ENCODE measurements at regions not wholly inside any gene's neighbourhood (a gene's known extent, or its start where the extent isn't known, plus 50 kb on each side); places are given as distances from the start of the nearest gene placed in this dataset.

DNA sequence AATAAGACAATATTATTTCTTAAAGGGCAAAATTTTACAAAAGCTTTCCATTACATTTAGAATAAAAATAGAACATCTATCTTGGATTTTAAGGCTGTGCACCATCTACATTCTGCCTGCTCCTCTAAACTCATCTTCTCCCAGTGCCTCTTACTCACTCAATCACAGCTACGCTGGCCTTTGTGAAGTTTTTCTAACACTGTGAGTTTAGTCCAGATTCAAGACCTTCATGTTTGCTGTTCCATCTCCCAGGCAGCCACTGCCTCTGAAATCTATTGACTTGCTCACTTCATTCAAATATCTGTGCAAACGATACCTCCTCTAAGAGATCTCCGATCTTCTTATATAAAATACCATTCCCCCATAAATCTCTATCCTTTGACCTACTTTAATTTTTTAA lies 673.4 kb upstream of the KIF2B start:
- no peak for DNase-seq

- DNase-seq: no peak
Observed at GRCh38 chr17:53148058-53148457, 674.7 kb upstream of the KIF2B start.

DNA sequence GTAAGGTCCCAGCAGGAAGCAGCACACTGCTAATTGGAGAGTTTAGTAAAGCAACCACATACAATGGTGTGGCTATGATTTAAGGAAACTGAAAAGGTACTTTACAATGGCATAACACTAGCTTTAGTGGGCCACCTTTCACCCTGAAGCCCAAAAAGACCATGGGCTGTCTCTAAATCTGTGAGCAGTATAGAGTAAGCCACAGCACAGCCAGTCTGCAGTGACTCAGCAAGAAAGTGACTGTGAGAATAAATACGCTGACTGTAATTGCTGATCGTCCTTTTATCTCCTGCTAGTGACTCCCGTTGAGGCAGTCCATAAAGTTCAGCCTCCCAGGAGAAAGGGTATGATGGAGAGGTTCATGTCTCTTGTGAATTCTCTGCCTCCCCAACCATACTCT lies 679.8 kb upstream of the KIF2B start:
- DNase-seq: no peak

DNA sequence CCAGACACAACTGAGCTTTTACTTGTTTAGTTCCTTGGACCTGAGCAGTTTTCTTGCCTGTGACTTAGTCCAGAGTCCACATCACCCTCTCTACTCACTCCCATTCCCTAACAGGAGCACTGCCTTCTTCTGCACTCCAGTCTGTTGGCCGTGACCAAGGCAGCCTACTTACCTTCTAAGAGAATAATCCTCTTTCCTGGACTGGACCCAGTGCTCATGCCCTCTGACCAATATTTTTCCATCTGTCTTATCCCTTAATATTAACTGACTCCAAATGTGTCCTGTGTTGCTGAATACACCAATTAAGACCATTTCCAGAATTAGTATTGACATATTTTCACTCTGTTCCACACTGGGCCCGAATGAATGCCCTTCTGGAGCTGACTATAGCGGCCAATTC lies 681.0 kb upstream of the KIF2B start:
- DNase-seq: no peak

- no peak for DNase-seq
Observed at GRCh38 chr17:53141280-53141679, 681.4 kb upstream of the KIF2B start.

DNA sequence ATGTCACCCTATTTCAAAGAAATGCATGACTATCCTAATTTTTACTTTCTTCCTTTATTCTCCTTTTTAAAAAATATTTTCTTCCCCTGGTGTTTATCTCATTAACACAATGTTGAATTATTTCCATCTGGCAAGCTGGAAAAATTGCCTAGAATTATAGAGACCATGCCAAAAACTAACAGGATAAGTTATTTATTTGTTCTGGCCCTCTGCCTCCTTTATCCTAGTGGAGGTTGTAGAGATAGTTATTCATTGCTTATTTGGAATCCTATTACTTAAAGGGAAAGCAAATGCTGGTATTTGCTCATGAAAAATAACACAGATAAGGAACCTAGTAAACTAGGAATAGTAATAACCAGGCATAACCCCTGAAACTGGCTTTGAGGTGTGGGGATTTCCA lies 684.9 kb upstream of the KIF2B start:
- no peak for DNase-seq

DNA sequence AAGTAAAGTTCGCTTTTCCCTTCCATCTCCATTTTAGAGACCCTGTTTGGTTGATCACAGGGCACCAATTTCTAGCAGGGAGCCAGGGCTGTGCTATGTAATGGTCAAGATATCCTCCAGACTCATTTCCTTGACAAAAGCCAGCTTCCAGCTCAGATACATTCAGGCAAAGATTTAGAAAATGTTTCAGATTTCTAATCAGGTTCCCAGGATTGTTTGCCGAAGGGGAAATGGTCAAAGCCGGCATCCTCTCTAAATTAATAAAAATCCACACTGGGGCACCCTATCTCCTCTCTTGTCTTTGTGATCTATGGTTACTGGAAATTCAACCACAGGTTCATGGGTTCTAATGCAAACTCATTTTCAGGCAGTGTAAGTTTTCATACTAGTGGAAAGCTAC lies 686.8 kb upstream of the KIF2B start:
- DNase-seq: no peak

DNA sequence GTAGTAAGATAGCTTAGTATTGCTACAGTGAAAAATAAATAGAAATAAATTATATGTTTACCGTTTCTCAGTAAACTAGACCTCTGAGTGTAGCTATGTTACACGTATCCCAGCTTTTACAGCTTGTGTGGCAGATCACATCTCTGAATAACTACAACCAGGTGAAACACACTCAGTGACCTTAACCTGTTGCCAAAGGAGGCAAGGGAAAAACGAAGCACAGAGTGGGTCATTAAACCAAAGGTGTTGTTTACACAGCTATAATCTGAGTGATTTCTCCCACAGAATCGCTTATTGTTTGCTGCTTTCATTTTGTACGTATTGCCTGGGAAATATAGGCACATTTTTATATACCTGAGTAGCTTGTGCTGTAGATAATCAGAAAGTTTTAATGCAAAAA lies 688.2 kb upstream of the KIF2B start:
- no peak for DNase-seq

GRCh38 chr17:53133876-53134275 lies 688.9 kb upstream of the KIF2B start:
- no peak for DNase-seq

- no peak for DNase-seq
Observed at GRCh38 chr17:53129863-53130262, 692.9 kb upstream of the KIF2B start.

DNA sequence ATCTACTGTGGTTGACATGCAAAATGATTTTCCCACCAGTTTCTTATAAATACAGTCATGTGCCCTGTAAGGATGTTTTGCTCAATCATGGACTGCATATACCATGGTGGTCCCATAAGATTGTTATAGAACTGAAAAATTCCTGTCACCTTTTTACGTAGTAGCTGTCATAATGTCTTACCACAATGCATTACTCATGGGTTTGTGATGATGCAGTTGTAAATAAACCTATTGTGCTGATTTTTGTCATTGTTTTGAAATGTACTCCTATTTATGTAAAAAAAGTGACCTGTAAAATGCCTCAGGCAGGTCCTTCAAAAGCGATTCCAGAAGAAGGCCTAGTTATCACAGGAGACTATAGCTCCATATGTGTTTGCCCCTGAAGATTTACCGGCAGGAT lies 695.4 kb upstream of the KIF2B start:
- DNase-seq: no peak

GRCh38 chr17:53122966-53123365 lies 699.8 kb upstream of the KIF2B start:
- no peak for DNase-seq

- DNase-seq: no peak
Observed at GRCh38 chr17:53119773-53120172, 703.0 kb upstream of the KIF2B start.

GRCh38 chr17:53118948-53119347 lies 703.8 kb upstream of the KIF2B start:
- DNase-seq: no peak

GRCh38 chr17:53106886-53107285 lies 715.8 kb upstream of the KIF2B start:
- DNase-seq: no peak

- no peak for DNase-seq
Observed at GRCh38 chr17:53101706-53102105, 721.0 kb upstream of the KIF2B start.

- no peak for DNase-seq
Observed at GRCh38 chr17:53100126-53100525, 722.6 kb upstream of the KIF2B start.

DNA sequence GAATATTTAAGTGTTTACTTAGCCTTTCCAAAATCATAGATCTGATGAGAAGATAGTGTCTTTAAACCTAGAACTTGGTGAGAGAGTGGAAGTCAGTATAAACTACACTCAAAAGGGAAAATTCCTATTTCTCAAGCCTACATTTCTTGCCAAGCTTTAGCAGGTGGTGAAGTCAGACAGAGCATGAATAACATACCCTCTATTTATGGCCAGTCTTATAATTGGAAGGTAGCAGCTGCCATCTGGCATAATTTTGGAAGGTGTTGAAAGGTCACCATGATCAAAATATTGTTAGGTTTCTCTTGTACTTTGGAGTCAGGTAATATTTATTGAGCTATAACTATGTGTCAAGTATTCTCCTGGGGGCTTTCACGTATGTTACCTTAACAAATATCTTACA lies 729.3 kb upstream of the KIF2B start:
- no peak for DNase-seq

- DNase-seq: no peak
Observed at GRCh38 chr17:53092072-53092471, 730.7 kb upstream of the KIF2B start.

- no peak for DNase-seq
Observed at GRCh38 chr17:53090770-53091169, 732.0 kb upstream of the KIF2B start.

GRCh38 chr17:53088481-53088880 lies 734.2 kb upstream of the KIF2B start:
- DNase-seq: no peak

- no peak for DNase-seq
Observed at GRCh38 chr17:53061446-53061845, 761.3 kb upstream of the KIF2B start.

DNA sequence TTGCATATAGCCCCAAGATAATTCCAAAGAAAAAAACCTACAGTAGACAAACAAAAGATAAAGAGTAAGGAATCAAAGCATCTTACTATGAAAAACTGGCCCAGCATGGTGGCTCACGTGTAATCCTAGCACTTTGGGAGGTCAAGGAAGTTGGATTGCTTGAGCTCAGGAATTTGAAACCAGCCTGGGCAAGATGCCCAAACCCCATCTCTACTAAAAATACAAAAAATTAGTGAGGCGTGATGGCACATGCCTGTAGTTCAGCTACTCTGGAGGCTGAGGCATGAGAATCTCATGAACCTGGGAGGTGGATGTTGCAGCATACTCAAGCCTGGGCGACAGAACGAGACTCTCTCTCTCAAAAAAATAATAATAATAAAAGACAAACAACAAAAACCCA lies 764.7 kb upstream of the KIF2B start:
- no peak for DNase-seq

GRCh38 chr17:53046781-53047180 lies 775.9 kb upstream of the KIF2B start:
- DNase-seq: no peak

DNA sequence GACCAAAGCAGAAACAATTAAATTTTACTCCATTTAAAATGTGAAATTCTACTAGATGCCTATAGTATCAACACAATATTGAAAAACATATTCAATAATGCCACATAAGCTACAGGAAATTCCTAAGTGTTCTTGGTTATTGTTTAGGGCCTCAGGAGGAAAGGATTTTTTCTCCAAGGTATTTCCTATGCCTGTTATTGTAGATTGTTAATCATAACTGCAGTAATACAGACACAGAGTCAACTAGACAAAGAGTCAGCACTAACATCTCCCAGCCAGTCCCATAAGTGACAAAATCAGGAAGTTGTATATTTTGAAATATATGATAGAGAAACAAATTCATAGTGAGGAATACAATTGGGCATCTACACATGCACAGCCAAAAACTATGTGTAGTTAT lies 782.7 kb upstream of the KIF2B start:
- no peak for DNase-seq

GRCh38 chr17:53033297-53033696 lies 789.4 kb upstream of the KIF2B start:
- DNase-seq: no peak

Data from T-helper 1 cell (primary cell).